GM23338 (cell line): ENCODE measurements at regions not wholly inside any gene's neighbourhood (a gene's known extent, or its start where the extent isn't known, plus 50 kb on each side); places are given as distances from the start of the nearest gene placed in this dataset.

ENCODE experiments used
- ATAC-seq: fragments of 200-7000 bp; cut with Tn5 transposase; 3 replicates; pipeline ENCODE4 v1.9.1; 2020
- DNase-seq: peaks from one replicate; pipeline ENCODE4 v3.0.0-alpha.2; 2015; ENCODE audit warnings: low spot score
- H2AFZ ChIP-seq: fragments of 200-600 bp; sonication (generic); 2 replicates; pipeline ENCODE4 v1.8.0; 2016; ENCODE audit warnings: antibody characterized with exemption, mild to moderate bottlenecking, moderate library complexity
- H3F3A ChIP-seq: fragments of 200-600 bp; sonication (generic); replicated peaks from 2 replicates; pipeline ENCODE4 v1.8.0; 2017; ENCODE audit warnings: antibody characterized with exemption, mixed run types, low read depth
- H3K27ac ChIP-seq: fragments of 200-600 bp; sonication (generic); 2 replicates; pipeline ENCODE4 v1.6.1; 2016; ENCODE audit warnings: low read depth
- H3K27me3 ChIP-seq: fragments of 200-600 bp; sonication (generic); 2 replicates; pipeline ENCODE4 v1.8.0; 2016; ENCODE audit warnings: mild to moderate bottlenecking, mixed run types, moderate library complexity; ENCODE audit not compliant: insufficient read depth
- H3K36me3 ChIP-seq: fragments of 200-600 bp; sonication (generic); 2 replicates; pipeline ENCODE4 v1.8.0; 2016; ENCODE audit warnings: mild to moderate bottlenecking; ENCODE audit not compliant: insufficient read depth
- H3K4me1 ChIP-seq: fragments of 200-600 bp; sonication (generic); 2 replicates; pipeline ENCODE4 v1.8.0; 2016; ENCODE audit warnings: mild to moderate bottlenecking, moderate library complexity; ENCODE audit not compliant: insufficient read depth
- H3K4me2 ChIP-seq: fragments of 200-600 bp; sonication (generic); 2 replicates; pipeline ENCODE4 v1.7.1; 2017; ENCODE audit warnings: mixed run types
- H3K4me3 ChIP-seq: fragments of 200-600 bp; sonication (generic); 2 replicates; pipeline ENCODE4 v1.6.1; 2016; ENCODE audit warnings: mixed run types
- H3K79me2 ChIP-seq: fragments of 200-600 bp; sonication (generic); replicated peaks from 2 replicates; pipeline ENCODE4 v1.8.0; 2017; ENCODE audit warnings: mild to moderate bottlenecking; ENCODE audit not compliant: insufficient read depth
- H3K9me2 ChIP-seq: fragments of 200-600 bp; sonication (generic); 2 replicates; pipeline ENCODE4 v1.8.0; 2017; ENCODE audit not compliant: insufficient read depth
- H4K20me1 ChIP-seq: fragments of 200-600 bp; sonication (generic); replicated peaks from 2 replicates; pipeline ENCODE4 v1.8.0; 2017; ENCODE audit warnings: mild to moderate bottlenecking; ENCODE audit not compliant: insufficient read depth
- H3K27ac Mint-ChIP-seq: 2 replicates; pipeline ENCODE4 v1.8.0; 2020; ENCODE audit warnings: inconsistent platforms, mild to moderate bottlenecking, moderate library complexity, mixed read lengths
- H3K27me3 Mint-ChIP-seq: 3 replicates; pipeline ENCODE4 v1.8.0; 2022; ENCODE audit warnings: low read depth, mild to moderate bottlenecking, moderate library complexity, mixed read lengths, inconsistent platforms; ENCODE audit not compliant: insufficient read depth, poor library complexity
- H3K36me3 Mint-ChIP-seq: 3 replicates; pipeline ENCODE4 v1.8.0; 2021; ENCODE audit warnings: low read depth, mild to moderate bottlenecking, inconsistent platforms, moderate library complexity, mixed read lengths
- H3K4me1 Mint-ChIP-seq: 3 replicates; pipeline ENCODE4 v1.8.0; 2020; ENCODE audit warnings: mild to moderate bottlenecking, inconsistent platforms, mixed read lengths
- H3K4me3 Mint-ChIP-seq: 3 replicates; pipeline ENCODE4 v1.8.0; 2021; ENCODE audit warnings: moderate library complexity, mild to moderate bottlenecking, inconsistent platforms, mixed read lengths
- H3K9me3 Mint-ChIP-seq: 3 replicates; pipeline ENCODE4 v1.8.0; 2020; ENCODE audit warnings: moderate library complexity, mild to moderate bottlenecking, inconsistent platforms, mixed read lengths
- EZH2 ChIP-seq: fragments of 200-600 bp; sonication (generic); IDR thresholded peaks from one replicate; pipeline ENCODE4 v1.8.0; 2017; ENCODE audit warnings: antibody characterized with exemption, mild to moderate bottlenecking, low read depth; ENCODE audit not compliant: unreplicated experiment
- POLR2AphosphoS5 ChIP-seq: IDR thresholded peaks from 2 replicates; pipeline ENCODE4 v1.6.1; 2016; ENCODE audit warnings: antibody characterized with exemption, low read depth
- TF ChIP-seq, protein P1 (sequence below): IDR thresholded peaks from one replicate; pipeline ENCODE4 v1.6.1; 2018; ENCODE audit warnings: antibody characterized with exemption; ENCODE audit not compliant: unreplicated experiment
- TF ChIP-seq, protein P2 (sequence below): IDR thresholded peaks from 2 replicates; pipeline ENCODE4 v1.6.1; 2016; ENCODE audit warnings: antibody characterized with exemption
- TF ChIP-seq, protein P3 (sequence below): fragments of 250-450 bp; sonication (Bioruptor Pico); IDR thresholded peaks from 2 replicates; pipeline ENCODE4 v1.5.0; 2020; ENCODE audit warnings: mild to moderate bottlenecking, moderate library complexity

DNA sequence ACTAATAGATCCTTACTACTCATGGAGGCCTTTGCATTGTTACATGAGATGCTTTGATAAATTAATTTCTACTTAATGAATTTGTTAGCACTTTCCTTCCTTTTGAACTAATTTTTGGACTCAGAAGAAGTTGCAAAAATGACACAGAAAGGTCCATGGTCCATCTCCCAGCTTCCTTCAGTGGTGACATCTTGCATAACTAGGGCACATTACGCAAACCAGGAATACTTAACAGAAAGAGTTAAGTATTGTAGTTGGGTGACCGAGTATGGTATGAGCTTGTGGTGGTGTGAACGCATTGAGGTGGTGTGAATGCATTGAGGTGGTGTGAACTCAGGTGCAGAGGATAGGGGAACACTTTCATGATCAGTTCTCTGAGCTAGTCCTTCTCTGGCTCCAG, 151.1 kb upstream of the TWIST2 start:
- no peak overlapping the region for H3K4me3 Mint-ChIP-seq
- TF ChIP-seq, protein P1, sequence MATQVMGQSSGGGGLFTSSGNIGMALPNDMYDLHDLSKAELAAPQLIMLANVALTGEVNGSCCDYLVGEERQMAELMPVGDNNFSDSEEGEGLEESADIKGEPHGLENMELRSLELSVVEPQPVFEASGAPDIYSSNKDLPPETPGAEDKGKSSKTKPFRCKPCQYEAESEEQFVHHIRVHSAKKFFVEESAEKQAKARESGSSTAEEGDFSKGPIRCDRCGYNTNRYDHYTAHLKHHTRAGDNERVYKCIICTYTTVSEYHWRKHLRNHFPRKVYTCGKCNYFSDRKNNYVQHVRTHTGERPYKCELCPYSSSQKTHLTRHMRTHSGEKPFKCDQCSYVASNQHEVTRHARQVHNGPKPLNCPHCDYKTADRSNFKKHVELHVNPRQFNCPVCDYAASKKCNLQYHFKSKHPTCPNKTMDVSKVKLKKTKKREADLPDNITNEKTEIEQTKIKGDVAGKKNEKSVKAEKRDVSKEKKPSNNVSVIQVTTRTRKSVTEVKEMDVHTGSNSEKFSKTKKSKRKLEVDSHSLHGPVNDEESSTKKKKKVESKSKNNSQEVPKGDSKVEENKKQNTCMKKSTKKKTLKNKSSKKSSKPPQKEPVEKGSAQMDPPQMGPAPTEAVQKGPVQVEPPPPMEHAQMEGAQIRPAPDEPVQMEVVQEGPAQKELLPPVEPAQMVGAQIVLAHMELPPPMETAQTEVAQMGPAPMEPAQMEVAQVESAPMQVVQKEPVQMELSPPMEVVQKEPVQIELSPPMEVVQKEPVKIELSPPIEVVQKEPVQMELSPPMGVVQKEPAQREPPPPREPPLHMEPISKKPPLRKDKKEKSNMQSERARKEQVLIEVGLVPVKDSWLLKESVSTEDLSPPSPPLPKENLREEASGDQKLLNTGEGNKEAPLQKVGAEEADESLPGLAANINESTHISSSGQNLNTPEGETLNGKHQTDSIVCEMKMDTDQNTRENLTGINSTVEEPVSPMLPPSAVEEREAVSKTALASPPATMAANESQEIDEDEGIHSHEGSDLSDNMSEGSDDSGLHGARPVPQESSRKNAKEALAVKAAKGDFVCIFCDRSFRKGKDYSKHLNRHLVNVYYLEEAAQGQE = no peak
- H3K27me3 Mint-ChIP-seq = peaks cover 1% of the 10 kb centered on the region
- H3K9me3 Mint-ChIP-seq = no peaks in the 10 kb centered on the region
- Histone ChIP-seq H3K4me2 (no peak overlapping the region), H3K4me3 (no peak overlapping the region), H2AFZ (no peak overlapping the region), H4K20me1 (no peaks in the 10 kb centered on the region), H3K9me2 (no peaks in the 10 kb centered on the region), H3K36me3 (no peaks in the 10 kb centered on the region), H3K79me2 (no peaks in the 10 kb centered on the region), H3K27me3 (no peaks in the 10 kb centered on the region), H3K27ac (no peak overlapping the region), H3K4me1 (no peaks in the 10 kb centered on the region), H3F3A (no peaks in the 10 kb centered on the region)
- ATAC-seq = no peak
- DNase-seq = no peak
- H3K4me1 Mint-ChIP-seq = no peaks in the 10 kb centered on the region
- no peak overlapping the region for H3K27ac Mint-ChIP-seq
- no peaks in the 10 kb centered on the region; the same call in 2 of the 3 replicates for H3K36me3 Mint-ChIP-seq

DNA sequence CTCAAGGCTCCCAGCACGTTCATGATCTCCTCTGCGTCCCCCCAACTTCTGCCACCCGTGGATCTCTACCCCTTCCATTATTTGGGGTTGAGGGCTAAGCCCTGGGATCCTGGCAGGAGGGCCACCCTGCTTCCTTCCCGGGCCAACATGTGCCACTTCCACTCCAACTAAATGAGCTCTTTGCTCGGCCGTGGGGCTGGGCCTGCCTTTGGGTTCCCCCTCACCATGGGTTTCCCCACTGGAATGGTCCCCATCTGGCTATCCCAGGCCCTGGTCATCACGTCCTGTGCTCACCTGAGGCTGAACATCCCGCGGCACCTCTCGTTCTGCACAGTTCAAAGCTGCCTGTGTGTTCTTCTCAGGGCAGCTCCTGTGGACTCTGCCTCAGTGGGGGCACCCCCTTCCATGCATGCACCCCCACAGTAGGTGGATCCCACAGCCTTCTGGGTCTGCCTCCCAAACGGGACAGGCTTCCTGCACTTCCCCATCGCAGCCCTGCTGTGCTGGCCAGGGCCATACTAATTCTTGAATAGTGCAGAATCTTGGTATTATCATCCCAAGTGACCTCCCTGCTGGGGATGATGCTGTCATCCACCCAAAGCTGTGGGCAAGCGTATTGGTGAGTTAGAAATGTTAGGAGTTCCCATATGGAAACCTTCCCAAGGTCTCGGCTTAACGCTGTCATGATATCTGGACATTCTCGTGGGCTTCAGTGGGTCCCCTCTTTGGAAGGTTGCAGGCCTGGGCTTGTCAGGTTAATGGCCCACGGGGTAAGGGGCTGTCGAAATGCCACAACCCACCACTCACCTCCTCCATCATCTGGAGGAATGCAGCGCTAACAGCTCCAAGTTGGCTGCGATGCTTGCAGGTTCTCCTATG, 150.5 kb upstream of the TWIST2 start:
- Histone ChIP-seq H3K27me3 (no peaks in the 10 kb centered on the region), H3K36me3 (no peaks in the 10 kb centered on the region), H3K79me2 (no peaks in the 10 kb centered on the region), H3K4me2 (no peak overlapping the region), H2AFZ (no peak overlapping the region), H3F3A (no peaks in the 10 kb centered on the region), H3K27ac (no peak overlapping the region), H3K4me3 (no peak overlapping the region), H3K9me2 (no peaks in the 10 kb centered on the region), H4K20me1 (no peaks in the 10 kb centered on the region), H3K4me1 (no peaks in the 10 kb centered on the region)
- Mint-ChIP-seq H3K9me3 (no peaks in the 10 kb centered on the region), H3K27me3 (peaks cover 1% of the 10 kb centered on the region), H3K27ac (no peak overlapping the region), H3K36me3 (no peaks in the 10 kb centered on the region; the same call in 2 of the 3 replicates), H3K4me3 (no peak overlapping the region), H3K4me1 (no peaks in the 10 kb centered on the region)
- ATAC-seq (no peak), DNase-seq (no peak)
- TF ChIP-seq, protein P1 = no peak
- TF ChIP-seq EZH2 = no peak
- TF ChIP-seq, protein P2, sequence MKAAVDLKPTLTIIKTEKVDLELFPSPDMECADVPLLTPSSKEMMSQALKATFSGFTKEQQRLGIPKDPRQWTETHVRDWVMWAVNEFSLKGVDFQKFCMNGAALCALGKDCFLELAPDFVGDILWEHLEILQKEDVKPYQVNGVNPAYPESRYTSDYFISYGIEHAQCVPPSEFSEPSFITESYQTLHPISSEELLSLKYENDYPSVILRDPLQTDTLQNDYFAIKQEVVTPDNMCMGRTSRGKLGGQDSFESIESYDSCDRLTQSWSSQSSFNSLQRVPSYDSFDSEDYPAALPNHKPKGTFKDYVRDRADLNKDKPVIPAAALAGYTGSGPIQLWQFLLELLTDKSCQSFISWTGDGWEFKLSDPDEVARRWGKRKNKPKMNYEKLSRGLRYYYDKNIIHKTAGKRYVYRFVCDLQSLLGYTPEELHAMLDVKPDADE = no peak
- TF ChIP-seq, protein P3, sequence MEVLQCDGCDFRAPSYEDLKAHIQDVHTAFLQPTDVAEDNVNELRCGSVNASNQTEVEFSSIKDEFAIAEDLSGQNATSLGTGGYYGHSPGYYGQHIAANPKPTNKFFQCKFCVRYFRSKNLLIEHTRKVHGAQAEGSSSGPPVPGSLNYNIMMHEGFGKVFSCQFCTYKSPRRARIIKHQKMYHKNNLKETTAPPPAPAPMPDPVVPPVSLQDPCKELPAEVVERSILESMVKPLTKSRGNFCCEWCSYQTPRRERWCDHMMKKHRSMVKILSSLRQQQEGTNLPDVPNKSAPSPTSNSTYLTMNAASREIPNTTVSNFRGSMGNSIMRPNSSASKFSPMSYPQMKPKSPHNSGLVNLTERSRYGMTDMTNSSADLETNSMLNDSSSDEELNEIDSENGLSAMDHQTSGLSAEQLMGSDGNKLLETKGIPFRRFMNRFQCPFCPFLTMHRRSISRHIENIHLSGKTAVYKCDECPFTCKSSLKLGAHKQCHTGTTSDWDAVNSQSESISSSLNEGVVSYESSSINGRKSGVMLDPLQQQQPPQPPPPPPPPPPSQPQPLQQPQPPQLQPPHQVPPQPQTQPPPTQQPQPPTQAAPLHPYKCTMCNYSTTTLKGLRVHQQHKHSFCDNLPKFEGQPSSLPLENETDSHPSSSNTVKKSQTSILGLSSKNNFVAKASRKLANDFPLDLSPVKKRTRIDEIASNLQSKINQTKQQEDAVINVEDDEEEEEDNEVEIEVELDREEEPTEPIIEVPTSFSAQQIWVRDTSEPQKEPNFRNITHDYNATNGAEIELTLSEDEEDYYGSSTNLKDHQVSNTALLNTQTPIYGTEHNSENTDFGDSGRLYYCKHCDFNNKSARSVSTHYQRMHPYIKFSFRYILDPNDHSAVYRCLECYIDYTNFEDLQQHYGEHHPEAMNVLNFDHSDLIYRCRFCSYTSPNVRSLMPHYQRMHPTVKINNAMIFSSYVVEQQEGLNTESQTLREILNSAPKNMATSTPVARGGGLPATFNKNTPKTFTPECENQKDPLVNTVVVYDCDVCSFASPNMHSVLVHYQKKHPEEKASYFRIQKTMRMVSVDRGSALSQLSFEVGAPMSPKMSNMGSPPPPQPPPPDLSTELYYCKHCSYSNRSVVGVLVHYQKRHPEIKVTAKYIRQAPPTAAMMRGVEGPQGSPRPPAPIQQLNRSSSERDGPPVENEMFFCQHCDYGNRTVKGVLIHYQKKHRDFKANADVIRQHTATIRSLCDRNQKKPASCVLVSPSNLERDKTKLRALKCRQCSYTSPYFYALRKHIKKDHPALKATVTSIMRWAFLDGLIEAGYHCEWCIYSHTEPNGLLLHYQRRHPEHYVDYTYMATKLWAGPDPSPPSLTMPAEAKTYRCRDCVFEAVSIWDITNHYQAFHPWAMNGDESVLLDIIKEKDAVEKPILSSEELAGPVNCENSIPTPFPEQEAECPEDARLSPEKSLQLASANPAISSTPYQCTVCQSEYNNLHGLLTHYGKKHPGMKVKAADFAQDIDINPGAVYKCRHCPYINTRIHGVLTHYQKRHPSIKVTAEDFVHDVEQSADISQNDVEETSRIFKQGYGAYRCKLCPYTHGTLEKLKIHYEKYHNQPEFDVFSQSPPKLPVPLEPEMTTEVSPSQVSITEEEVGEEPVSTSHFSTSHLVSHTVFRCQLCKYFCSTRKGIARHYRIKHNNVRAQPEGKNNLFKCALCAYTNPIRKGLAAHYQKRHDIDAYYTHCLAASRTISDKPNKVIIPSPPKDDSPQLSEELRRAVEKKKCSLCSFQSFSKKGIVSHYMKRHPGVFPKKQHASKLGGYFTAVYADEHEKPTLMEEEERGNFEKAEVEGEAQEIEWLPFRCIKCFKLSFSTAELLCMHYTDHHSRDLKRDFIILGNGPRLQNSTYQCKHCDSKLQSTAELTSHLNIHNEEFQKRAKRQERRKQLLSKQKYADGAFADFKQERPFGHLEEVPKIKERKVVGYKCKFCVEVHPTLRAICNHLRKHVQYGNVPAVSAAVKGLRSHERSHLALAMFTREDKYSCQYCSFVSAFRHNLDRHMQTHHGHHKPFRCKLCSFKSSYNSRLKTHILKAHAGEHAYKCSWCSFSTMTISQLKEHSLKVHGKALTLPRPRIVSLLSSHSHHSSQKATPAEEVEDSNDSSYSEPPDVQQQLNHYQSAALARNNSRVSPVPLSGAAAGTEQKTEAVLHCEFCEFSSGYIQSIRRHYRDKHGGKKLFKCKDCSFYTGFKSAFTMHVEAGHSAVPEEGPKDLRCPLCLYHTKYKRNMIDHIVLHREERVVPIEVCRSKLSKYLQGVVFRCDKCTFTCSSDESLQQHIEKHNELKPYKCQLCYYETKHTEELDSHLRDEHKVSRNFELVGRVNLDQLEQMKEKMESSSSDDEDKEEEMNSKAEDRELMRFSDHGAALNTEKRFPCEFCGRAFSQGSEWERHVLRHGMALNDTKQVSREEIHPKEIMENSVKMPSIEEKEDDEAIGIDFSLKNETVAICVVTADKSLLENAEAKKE (CRISPR knock-in tag) = no peak
- TF ChIP-seq POLR2AphosphoS5 = no peak
